SH-SY5Y (cell line): ENCODE measurements at regions not wholly inside any gene's neighbourhood (a gene's known extent, or its start where the extent isn't known, plus 50 kb on each side); places are given as distances from the start of the nearest gene placed in this dataset.

Experiments used
- GATA2 ChIP-seq: IDR thresholded peaks from 2 replicates; pipeline ENCODE4 v1.6.1; 2011; ENCODE audit warnings: mild to moderate bottlenecking, low read depth, low read length
- GATA3 ChIP-seq: IDR thresholded peaks from 2 replicates; pipeline ENCODE4 v1.6.1; 2011; ENCODE audit warnings: low read depth, mild to moderate bottlenecking, low read length, moderate library complexity

- TF ChIP-seq GATA3 (no peak), GATA2 (no peak)
Observed at GRCh38 chr6:63475707-63476106, 96.6 kb upstream of the LOC128125822 start.
